ENCODE measurements at regions not wholly inside any gene's neighbourhood (a gene's known extent, or its start where the extent isn't known, plus 50 kb on each side); places are given as distances from the start of the nearest gene placed in this dataset.

DNA sequence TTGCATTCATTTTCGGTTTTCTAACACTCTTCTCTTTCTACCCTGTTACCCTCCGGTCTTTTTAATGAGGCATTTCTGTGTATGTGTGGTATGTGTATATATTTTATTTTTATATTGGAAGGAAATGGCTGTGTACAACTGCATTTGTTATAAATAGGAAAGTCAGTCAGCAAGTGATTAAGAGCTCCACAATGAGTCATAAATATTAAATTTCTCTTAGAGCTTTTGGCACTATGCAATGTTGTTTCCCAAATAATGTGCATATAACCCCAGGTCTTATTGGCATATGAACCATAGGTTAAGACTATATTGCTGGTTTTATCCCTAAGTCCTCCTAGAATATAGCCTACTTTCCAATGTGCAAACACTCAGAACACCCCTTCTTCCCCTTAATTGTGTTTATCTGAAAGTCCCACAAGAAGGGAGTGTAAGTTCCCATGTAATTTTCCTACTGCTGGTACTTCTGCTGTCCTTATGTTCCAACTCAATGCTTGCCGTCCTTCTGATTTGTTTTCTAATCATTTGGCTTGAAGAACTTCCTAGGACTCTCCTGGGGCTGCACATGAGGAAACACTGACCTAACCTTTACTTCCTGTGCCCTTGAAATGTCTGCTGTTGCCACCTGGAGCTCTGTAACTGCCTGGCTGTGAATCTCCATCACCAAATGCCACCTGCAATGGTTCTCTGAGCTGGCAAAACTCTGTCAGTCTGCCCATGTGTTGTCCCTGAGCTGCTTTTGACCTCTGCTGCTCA is 65.5 kb upstream of the PCSK5 start:
- TF ChIP-seq, protein P1, sequence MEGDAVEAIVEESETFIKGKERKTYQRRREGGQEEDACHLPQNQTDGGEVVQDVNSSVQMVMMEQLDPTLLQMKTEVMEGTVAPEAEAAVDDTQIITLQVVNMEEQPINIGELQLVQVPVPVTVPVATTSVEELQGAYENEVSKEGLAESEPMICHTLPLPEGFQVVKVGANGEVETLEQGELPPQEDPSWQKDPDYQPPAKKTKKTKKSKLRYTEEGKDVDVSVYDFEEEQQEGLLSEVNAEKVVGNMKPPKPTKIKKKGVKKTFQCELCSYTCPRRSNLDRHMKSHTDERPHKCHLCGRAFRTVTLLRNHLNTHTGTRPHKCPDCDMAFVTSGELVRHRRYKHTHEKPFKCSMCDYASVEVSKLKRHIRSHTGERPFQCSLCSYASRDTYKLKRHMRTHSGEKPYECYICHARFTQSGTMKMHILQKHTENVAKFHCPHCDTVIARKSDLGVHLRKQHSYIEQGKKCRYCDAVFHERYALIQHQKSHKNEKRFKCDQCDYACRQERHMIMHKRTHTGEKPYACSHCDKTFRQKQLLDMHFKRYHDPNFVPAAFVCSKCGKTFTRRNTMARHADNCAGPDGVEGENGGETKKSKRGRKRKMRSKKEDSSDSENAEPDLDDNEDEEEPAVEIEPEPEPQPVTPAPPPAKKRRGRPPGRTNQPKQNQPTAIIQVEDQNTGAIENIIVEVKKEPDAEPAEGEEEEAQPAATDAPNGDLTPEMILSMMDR (IDR thresholded peaks at IDR 0.05): no peak
- no peak for DNase-seq
- no peak overlapping the region for H3K27ac Mint-ChIP-seq
- no peaks in the 10 kb centered on the region for H3K36me3 Mint-ChIP-seq (ENCODE audit: low read depth)
- H3K4me1 Mint-ChIP-seq (ENCODE audit: low read depth): no peaks in the 10 kb centered on the region
- H3K9me3 Mint-ChIP-seq: peaks cover 46% of the 10 kb centered on the region
- H3K4me3 Mint-ChIP-seq: no peak overlapping the region
- H3K27me3 Mint-ChIP-seq (ENCODE audit: insufficient read depth): no peaks in the 10 kb centered on the region

GRCh38 chr9:75826314-75826713 is 64.2 kb upstream of the PCSK5 start:
- no peak for DNase-seq
- Mint-ChIP-seq H3K4me1 (ENCODE audit: low read depth) (no peaks in the 10 kb centered on the region), H3K27me3 (ENCODE audit: insufficient read depth) (no peaks in the 10 kb centered on the region), H3K4me3 (no peak overlapping the region), H3K9me3 (peaks cover 39% of the 10 kb centered on the region), H3K27ac (no peak overlapping the region), H3K36me3 (ENCODE audit: low read depth) (no peaks in the 10 kb centered on the region)
- TF ChIP-seq, protein P1 (IDR thresholded peaks at IDR 0.05): no peak

DNA sequence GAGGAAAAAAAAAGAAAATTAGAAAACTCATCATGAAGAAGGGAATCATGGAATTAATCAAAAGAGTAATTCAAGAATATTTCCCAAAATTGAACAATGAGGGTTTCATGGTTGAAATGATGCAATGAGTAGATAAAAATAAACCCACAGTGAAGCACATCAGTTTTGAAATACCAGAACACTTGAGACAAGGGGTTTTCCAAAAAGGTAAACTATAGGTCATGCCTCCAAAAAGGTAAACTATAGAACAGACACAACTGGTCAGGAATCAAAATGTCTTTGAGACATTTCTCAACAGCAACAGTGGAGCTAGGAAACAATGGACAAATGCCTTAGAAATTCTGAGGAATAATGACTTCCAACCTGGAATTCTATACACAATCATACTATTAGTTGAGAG is 60.2 kb upstream of the PCSK5 start:
- Mint-ChIP-seq H3K27me3 (ENCODE audit: insufficient read depth) (peaks cover 1% of the 10 kb centered on the region; the same call in 1 of the 2 replicates), H3K4me1 (ENCODE audit: low read depth) (no peaks in the 10 kb centered on the region), H3K27ac (no peak overlapping the region), H3K4me3 (no peak overlapping the region), H3K36me3 (ENCODE audit: low read depth) (no peaks in the 10 kb centered on the region), H3K9me3 (peaks cover 29% of the 10 kb centered on the region)
- DNase-seq: no peak
- TF ChIP-seq, protein P1 (IDR thresholded peaks at IDR 0.05): no peak

DNA sequence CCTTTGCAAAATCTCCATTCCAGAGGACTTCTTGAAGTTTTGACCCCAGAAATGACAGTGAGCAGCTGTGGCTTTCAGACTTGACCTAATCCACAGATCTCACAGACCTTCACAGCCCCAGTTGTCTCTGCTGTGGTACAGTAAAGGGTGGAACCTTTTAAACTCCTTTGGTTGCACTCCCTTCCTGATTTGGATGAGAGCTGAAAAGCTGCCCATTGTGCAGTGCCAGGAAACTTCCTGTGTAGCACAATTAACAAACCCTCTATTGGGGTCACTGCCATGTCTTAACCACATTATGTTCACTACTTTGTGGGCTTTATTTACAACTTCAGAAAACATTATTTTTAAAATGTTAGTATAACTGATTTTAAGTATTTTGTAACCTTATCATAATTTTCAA is 56.7 kb upstream of the PCSK5 start:
- H3K4me1 Mint-ChIP-seq (ENCODE audit: low read depth): no peaks in the 10 kb centered on the region
- H3K36me3 Mint-ChIP-seq (ENCODE audit: low read depth): no peaks in the 10 kb centered on the region
- H3K27ac Mint-ChIP-seq: no peak overlapping the region
- no peak overlapping the region for H3K4me3 Mint-ChIP-seq
- peaks cover 1% of the 10 kb centered on the region; the same call in 1 of the 2 replicates for H3K27me3 Mint-ChIP-seq (ENCODE audit: insufficient read depth)
- TF ChIP-seq, protein P1 (IDR thresholded peaks at IDR 0.05): no peak
- peaks cover 9% of the 10 kb centered on the region for H3K9me3 Mint-ChIP-seq
- DNase-seq: no peak

DNA sequence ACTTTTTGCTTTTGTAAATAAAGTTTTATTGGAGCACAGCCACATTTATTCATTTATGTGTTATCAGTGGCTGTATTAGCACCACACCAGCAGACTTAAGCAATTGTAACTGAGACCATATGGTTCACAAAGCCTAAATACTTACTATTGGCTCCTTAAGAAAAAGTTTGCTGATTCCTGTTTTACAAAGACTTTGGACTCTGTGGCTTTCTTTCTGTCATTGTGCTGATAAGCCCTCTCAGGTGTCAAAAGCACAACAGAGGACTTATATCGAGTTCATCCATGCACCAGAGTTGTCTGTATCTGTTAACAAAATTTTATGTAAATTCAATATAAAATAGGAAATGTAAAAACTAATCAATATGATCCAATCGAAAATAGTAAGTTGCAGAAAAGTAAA is 55.6 kb upstream of the PCSK5 start:
- Mint-ChIP-seq H3K4me1 (ENCODE audit: low read depth) (no peaks in the 10 kb centered on the region), H3K9me3 (peaks cover 9% of the 10 kb centered on the region), H3K4me3 (no peak overlapping the region), H3K27me3 (ENCODE audit: insufficient read depth) (peaks cover 1% of the 10 kb centered on the region; the same call in 1 of the 2 replicates), H3K27ac (no peak overlapping the region), H3K36me3 (ENCODE audit: low read depth) (no peaks in the 10 kb centered on the region)
- TF ChIP-seq, protein P1 (IDR thresholded peaks at IDR 0.05): no peak
- no peak for DNase-seq

Measured in HFFc6 (cell line).